ENCODE measurements at regions not wholly inside any gene's neighbourhood (a gene's known extent, or its start where the extent isn't known, plus 50 kb on each side); places are given as distances from the start of the nearest gene placed in this dataset.

DNA sequence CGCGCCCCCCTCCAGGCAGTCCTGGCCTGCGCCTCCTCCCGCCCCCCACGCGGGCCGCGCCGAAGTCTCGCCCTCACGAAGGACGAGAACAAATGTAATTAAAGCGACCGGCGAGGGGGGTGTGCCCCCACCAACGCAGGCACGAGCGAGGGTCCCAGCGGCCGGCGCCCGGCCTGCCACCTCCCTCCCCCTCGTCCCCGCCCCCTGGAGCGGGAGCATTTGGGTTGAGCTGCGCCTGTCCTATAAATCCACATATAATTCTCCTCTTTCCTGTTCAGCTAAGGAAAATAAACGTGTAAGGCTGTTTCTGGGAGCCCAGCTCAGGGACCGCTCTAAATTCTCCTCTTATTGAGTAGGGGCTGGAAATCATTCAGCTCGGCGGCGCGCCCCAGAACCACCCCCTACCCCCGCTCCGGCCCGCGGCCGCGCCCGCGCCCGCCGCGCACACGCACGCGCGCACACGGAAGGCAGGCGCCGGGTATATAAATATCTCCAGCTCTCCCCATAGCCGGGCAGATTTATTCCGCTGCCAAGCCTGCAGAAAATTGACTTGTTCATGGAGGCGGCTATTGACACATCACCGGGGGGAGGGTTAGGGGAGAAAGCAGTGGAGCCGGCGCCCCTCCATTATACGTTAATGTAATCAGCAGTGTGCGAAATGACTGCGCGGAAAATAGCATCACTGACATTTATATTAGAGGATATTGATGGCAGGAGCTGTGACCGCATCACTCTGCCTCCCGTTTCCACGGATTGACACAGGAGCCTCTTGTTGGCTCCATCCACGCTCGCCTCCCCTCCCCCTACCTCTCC, 61.6 kb upstream of the BTRC start:
- Histone ChIP-seq H3K4me3 (peak overlapping the region; percentile 76), H3K4me2 (peak overlapping the region; percentile 94), H3K27ac (ENCODE audit: low read depth) (no peak overlapping the region), H3K79me2 (replicated peaks; ENCODE audit: insufficient read depth) (no peaks in the 10 kb centered on the region), H3K36me3 (ENCODE audit: insufficient read depth) (no peaks in the 10 kb centered on the region), H4K20me1 (replicated peaks; ENCODE audit: insufficient read depth) (no peaks in the 10 kb centered on the region), H3F3A (replicated peaks; ENCODE audit: low read depth) (0 out of 2 replicates have a peak, but pooled peaks cover 1% of the 10 kb centered on the region), H3K4me1 (ENCODE audit: insufficient read depth) (peaks cover 38% of the 10 kb centered on the region), H2AFZ (peak overlapping the region; percentile 94), H3K9me2 (ENCODE audit: insufficient read depth) (no peaks in the 10 kb centered on the region), H3K27me3 (ENCODE audit: insufficient read depth) (peaks cover 97% of the 10 kb centered on the region)
- Mint-ChIP-seq H3K4me1 (peaks cover 39% of the 10 kb centered on the region), H3K27me3 (ENCODE audit: insufficient read depth, low read depth, poor library complexity) (peaks cover 71% of the 10 kb centered on the region), H3K36me3 (ENCODE audit: low read depth) (no peaks in the 10 kb centered on the region; the same call in 2 of the 3 replicates), H3K9me3 (no peaks in the 10 kb centered on the region), H3K27ac (no peak overlapping the region), H3K4me3 (peak overlapping the region; percentile 78)
- TF ChIP-seq POLR2AphosphoS5 (IDR thresholded peaks at IDR 0.05; ENCODE audit: low read depth) (no peak), STAT1 (IDR thresholded peaks at IDR 0.05; ENCODE audit: unreplicated experiment) (no peak), CREB1 (CRISPR knock-in tag; IDR thresholded peaks at IDR 0.05; ENCODE audit: low read depth) (no peak), ZNF331 (CRISPR knock-in tag; IDR thresholded peaks at IDR 0.05; ENCODE audit: low read depth) (no peak), ZNF114 (CRISPR knock-in tag; IDR thresholded peaks at IDR 0.05) (no peak), EZH2 (IDR thresholded peaks at IDR 0.05; ENCODE audit: low read depth, unreplicated experiment) (peak; percentile 72)
- TF ChIP-seq, protein P1, sequence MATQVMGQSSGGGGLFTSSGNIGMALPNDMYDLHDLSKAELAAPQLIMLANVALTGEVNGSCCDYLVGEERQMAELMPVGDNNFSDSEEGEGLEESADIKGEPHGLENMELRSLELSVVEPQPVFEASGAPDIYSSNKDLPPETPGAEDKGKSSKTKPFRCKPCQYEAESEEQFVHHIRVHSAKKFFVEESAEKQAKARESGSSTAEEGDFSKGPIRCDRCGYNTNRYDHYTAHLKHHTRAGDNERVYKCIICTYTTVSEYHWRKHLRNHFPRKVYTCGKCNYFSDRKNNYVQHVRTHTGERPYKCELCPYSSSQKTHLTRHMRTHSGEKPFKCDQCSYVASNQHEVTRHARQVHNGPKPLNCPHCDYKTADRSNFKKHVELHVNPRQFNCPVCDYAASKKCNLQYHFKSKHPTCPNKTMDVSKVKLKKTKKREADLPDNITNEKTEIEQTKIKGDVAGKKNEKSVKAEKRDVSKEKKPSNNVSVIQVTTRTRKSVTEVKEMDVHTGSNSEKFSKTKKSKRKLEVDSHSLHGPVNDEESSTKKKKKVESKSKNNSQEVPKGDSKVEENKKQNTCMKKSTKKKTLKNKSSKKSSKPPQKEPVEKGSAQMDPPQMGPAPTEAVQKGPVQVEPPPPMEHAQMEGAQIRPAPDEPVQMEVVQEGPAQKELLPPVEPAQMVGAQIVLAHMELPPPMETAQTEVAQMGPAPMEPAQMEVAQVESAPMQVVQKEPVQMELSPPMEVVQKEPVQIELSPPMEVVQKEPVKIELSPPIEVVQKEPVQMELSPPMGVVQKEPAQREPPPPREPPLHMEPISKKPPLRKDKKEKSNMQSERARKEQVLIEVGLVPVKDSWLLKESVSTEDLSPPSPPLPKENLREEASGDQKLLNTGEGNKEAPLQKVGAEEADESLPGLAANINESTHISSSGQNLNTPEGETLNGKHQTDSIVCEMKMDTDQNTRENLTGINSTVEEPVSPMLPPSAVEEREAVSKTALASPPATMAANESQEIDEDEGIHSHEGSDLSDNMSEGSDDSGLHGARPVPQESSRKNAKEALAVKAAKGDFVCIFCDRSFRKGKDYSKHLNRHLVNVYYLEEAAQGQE (IDR thresholded peaks at IDR 0.05; ENCODE audit: unreplicated experiment) = no peak
- ATAC-seq = peak; percentile 4; the same call in 2 of the 3 replicates
- peak; percentile 47 for DNase-seq (ENCODE audit: low spot score)

DNA sequence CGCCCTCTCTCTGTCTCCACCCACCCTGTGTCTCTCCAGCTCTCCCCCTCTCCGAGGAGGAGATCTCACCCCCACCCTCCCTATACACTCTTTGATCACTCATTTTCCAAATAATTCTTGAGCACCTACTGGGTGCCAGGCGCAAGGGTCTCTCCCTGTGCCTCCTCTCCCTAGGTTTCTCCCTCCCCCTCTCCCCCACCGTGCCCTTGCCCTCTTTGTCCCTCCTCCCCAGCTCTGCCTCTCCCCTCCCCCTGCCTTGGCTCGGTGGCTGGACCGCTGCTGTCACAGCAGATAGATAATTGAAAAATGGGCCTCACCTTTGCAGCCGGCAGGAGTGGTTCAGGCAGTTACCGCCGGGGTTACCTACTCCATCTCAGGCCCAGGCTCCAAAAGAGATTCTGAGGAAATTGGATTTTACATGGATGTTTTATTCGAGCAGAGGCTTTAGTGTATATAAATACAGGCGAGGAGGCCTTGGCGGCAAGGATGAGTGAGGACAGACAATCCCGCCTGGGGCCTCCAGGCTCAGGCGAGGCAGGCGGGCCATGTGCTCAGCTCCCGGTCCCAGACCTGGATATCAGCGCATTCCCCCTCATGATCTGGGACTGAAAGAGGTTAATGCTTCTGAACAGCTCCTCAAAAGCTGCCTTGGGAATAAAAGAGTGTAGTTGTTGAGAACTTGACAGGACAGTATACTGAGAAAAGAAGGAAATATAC, 60.8 kb upstream of the BTRC start:
- H3K79me2 ChIP-seq (replicated peaks; ENCODE audit: insufficient read depth) = no peaks in the 10 kb centered on the region
- H3K4me1 ChIP-seq (ENCODE audit: insufficient read depth) = peaks cover 37% of the 10 kb centered on the region
- TF ChIP-seq STAT1 (IDR thresholded peaks at IDR 0.05; ENCODE audit: unreplicated experiment) (no peak), EZH2 (IDR thresholded peaks at IDR 0.05; ENCODE audit: low read depth, unreplicated experiment) (peak; percentile 50), JUNB (IDR thresholded peaks at IDR 0.05; ENCODE audit: unreplicated experiment) (no peak)
- H3K4me3 ChIP-seq = peak overlapping the region; percentile 76
- Mint-ChIP-seq H3K4me1 (peaks cover 39% of the 10 kb centered on the region), H3K4me3 (peak overlapping the region; percentile 76), H3K27me3 (ENCODE audit: insufficient read depth, low read depth, poor library complexity) (peaks cover 69% of the 10 kb centered on the region), H3K27ac (no peak overlapping the region), H3K36me3 (ENCODE audit: low read depth) (no peaks in the 10 kb centered on the region; the same call in 2 of the 3 replicates), H3K9me3 (no peaks in the 10 kb centered on the region)
- ATAC-seq = peak; percentile 6
- peak overlapping the region; percentile 94 for H2AFZ ChIP-seq
- no peaks in the 10 kb centered on the region for H3F3A ChIP-seq (replicated peaks; ENCODE audit: low read depth)
- peaks cover 93% of the 10 kb centered on the region for H3K27me3 ChIP-seq (ENCODE audit: insufficient read depth)
- no peak overlapping the region for H3K27ac ChIP-seq (ENCODE audit: low read depth)
- no peaks in the 10 kb centered on the region for H3K36me3 ChIP-seq (ENCODE audit: insufficient read depth)
- peak overlapping the region; percentile 94 for H3K4me2 ChIP-seq
- no peaks in the 10 kb centered on the region for H3K9me2 ChIP-seq (ENCODE audit: insufficient read depth)
- no peaks in the 10 kb centered on the region for H4K20me1 ChIP-seq (replicated peaks; ENCODE audit: insufficient read depth)
- DNase-seq (ENCODE audit: low spot score) = peak; percentile 55

Measured in GM23338 (cell line).